Hepatocyte (in vitro differentiated cells): ENCODE measurements at regions not wholly inside any gene's neighbourhood (a gene's known extent, or its start where the extent isn't known, plus 50 kb on each side); places are given as distances from the start of the nearest gene placed in this dataset.

Experiments used
- DNase-seq: peaks from one replicate; pipeline ENCODE4 v3.0.0-alpha.2; 2016; ENCODE audit warnings: low spot score
- H2AFZ ChIP-seq: fragments of 200-600 bp; sonication (generic); 2 replicates; pipeline ENCODE4 v1.6.0; 2016; ENCODE audit warnings: antibody characterized with exemption, mild to moderate bottlenecking
- H3K27ac ChIP-seq: fragments of 200-600 bp; sonication (generic); 2 replicates; pipeline ENCODE4 v1.5.1; 2016; ENCODE audit warnings: mild to moderate bottlenecking
- H3K27me3 ChIP-seq: fragments of 200-600 bp; sonication (generic); 2 replicates; pipeline ENCODE4 v1.6.1; 2016
- H3K36me3 ChIP-seq: fragments of 200-600 bp; sonication (generic); replicated peaks from 2 replicates; pipeline ENCODE4 v1.5.1; 2016; ENCODE audit warnings: low read depth; ENCODE audit not compliant: insufficient read depth
- H3K4me1 ChIP-seq: fragments of 200-600 bp; sonication (generic); 2 replicates; pipeline ENCODE4 v1.5.1; 2016; ENCODE audit warnings: mild to moderate bottlenecking, moderate library complexity; ENCODE audit not compliant: insufficient read depth
- H3K4me2 ChIP-seq: fragments of 200-600 bp; sonication (generic); 2 replicates; pipeline ENCODE4 v1.6.0; 2016
- H3K4me3 ChIP-seq: fragments of 200-600 bp; sonication (generic); 2 replicates; pipeline ENCODE4 v1.5.1; 2016; ENCODE audit warnings: mild to moderate bottlenecking
- H3K79me2 ChIP-seq: fragments of 200-600 bp; sonication (generic); 2 replicates; pipeline ENCODE4 v1.6.0; 2017; ENCODE audit warnings: mild to moderate bottlenecking
- H3K9me2 ChIP-seq: fragments of 200-600 bp; sonication (generic); replicated peaks from 2 replicates; pipeline ENCODE4 v1.6.0; 2017; ENCODE audit warnings: mild to moderate bottlenecking; ENCODE audit not compliant: insufficient read depth
- H3K9me3 ChIP-seq: fragments of 200-600 bp; sonication (generic); 2 replicates; pipeline ENCODE4 v1.5.1; 2016; ENCODE audit warnings: low read depth, mild to moderate bottlenecking
- H4K20me1 ChIP-seq: fragments of 200-600 bp; sonication (generic); 2 replicates; pipeline ENCODE4 v1.6.0; 2016; ENCODE audit warnings: mild to moderate bottlenecking; ENCODE audit not compliant: insufficient read depth, poor library complexity, severe bottlenecking
- EZH2 ChIP-seq: fragments of 200-600 bp; sonication (generic); IDR thresholded peaks from 2 replicates; pipeline ENCODE4 v1.6.1; 2016; ENCODE audit warnings: antibody characterized with exemption, mild to moderate bottlenecking, borderline replicate concordance
- WGBS: methylation state at CpG from one replicate; pipeline ENCODE4 v1.1.6; 2016; ENCODE audit warnings: low lambda C conversion rate; ENCODE audit errors: missing lambda C conversion rate; 5-methylcytosine and 5-hydroxymethylcytosine counted together

DNA sequence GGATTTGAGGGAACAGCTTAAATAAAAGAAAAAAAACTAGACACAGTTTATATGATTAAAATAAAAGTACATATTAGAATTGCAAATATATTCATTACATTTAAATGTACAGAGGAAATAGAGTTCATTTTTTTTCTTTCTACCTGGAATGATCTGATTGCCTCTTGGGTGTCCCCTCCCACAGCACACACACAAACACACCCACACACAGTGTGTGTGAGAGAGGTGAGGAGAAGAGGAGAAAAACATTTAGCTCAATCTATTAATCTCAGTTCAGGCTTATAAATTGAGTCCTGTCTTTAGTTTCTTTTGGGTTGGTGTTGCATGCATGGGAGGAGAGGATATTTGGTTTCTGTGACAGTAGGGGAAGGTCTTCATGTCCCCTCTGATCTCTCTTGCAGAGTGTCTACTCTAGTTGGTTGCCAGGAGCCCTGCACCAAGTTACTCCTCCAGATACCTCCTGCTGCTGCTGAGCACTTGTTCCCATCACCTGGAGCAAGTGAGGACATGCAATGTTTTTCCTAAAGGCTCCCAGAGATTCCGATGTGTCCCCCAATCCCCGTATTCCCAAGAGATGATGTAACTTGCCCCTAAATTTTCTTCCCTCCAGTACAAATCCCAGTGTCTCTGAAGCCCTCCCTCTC, 50.8 kb upstream of the REG3A start:
- H3K9me2 ChIP-seq, result no peaks in the 10 kb centered on the region
- no peaks in the 10 kb centered on the region for H3K36me3 ChIP-seq
- no peaks in the 10 kb centered on the region for H3K79me2 ChIP-seq
- no peak overlapping the region for H3K4me2 ChIP-seq
- H3K27me3 ChIP-seq, result no peaks in the 10 kb centered on the region
- no peak for TF ChIP-seq EZH2
- no peaks in the 10 kb centered on the region for H4K20me1 ChIP-seq
- no peak overlapping the region for H2AFZ ChIP-seq
- H3K4me1 ChIP-seq, result no peaks in the 10 kb centered on the region
- H3K9me3 ChIP-seq, result no peaks in the 10 kb centered on the region
- no peak overlapping the region for H3K27ac ChIP-seq
- 85% methylated on average over 2 of the region's 2 CpGs for whole genome bisulfite sequencing
- DNase-seq, result no peak
- no peak overlapping the region for H3K4me3 ChIP-seq
